ENCODE measurements at regions not wholly inside any gene's neighbourhood (a gene's known extent, or its start where the extent isn't known, plus 50 kb on each side); places are given as distances from the start of the nearest gene placed in this dataset.
"Not testable (repeated sequence)": the region's sequence is repeated elsewhere in the genome, so short reads cannot be mapped to it uniquely, and the experiment has no call there.

- no peak for FAIRE-seq
Measured at GRCh38 chr4:129708784-129709183, 612.8 kb downstream of the C4orf33 start.

GRCh38 chr4:129738175-129738574 is 642.2 kb downstream of the C4orf33 start:
- no peak for FAIRE-seq

DNA sequence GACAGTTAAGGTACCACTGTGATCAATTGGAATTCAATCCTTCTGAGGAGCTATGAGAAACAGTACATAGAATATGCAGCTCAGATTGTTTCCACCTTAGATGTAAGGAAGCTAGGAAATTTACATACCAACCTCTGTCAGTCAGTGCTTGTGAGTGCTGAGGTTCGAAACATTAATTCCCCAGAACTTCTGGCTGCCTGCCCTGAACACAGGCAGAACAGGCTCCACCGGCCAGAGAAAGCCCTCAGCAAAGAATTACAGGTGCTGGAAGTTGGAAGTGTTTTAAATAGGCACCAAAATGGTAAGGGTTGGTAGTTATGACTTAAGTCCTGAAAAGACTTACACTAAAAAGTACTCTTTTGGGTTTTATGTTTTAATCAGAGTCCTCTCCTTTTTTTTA is 651.8 kb downstream of the C4orf33 start:
- no peak for FAIRE-seq

DNA sequence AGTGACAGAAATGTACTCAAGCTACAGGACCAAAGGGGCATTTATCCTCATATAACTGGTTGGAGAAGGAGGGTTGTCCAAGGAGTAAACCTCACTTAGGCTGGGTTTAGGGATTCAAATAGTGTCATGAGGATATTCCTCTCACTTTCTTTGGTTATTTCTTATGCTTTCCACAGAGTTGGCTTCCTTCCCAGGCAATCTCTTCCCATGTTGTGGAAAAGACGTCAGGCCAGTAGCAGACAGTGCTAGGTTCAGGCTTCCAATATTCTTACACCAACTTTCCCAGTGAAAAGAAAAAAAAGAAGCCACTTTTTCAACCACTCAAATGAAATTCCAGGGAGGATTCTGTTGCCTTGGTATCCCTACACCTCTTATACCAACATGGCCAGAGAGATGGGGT is 653.0 kb downstream of the C4orf33 start:
- no peak for FAIRE-seq

GRCh38 chr4:129751646-129752045 is 655.7 kb downstream of the C4orf33 start:
- no peak for FAIRE-seq

- no peak for FAIRE-seq
Measured at GRCh38 chr4:129783596-129783995, 687.6 kb downstream of the C4orf33 start.

DNA sequence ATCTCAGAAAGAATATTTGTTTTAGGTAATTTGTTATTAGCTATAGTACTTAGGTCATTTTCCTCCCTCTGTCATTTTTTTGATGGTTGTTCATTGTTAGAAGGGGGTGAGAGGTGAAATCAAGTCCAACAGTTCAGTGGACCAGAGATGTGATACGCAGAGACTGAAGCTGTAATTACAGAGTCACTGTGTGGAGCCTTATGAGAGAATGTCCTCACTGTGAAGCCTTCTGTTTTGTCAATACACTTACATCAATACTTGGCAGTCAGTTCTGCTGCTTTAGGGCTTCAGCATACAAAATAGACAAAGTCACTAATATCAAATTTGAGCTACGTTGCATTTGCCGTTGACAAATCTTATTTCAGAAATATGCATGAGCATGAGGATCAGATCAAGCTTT is 692.5 kb downstream of the C4orf33 start:
- no peak for FAIRE-seq

DNA sequence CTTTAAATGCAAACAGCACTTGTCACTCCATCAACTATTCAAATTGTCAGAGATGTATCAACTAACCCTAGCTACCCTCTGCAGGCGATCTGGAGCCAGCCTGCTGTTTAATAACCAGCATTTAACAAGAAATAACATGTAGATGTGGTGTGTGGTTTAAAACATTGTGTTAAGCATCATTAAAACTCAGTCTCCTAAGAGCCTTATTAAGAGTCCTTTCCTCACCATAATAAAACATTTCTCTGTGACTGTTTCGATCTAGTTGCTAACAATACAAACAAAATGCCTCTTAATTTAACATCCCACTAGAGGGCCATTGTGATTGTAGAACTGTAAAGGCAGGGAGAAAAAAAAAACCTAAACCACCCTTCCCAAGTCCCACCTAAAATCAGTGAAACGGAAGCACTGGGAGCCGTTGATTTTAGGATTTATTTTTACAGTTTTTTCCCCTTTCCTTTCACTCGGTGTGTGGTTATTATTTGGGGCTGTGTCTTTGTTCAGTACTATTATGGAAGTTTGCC is 708.6 kb downstream of the C4orf33 start:
- no peak for FAIRE-seq

DNA sequence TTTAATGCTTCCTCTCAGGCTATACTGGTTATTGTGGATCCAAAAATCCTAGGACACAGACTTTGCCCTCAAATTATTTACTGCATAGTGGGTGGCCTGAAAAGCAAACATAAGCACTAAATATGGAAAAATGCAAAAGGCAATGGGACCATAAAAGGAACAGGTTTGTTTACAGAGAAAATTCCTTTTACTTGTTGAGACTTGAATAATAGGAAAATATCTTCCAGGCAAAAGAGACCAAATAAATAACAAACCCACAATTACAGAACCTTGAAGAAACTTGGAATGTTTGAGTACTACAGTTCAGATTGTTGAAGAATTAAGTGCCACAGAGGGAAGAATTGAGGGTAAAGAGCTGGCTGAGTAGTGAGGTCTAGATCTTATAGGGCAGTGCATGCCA is 711.0 kb downstream of the C4orf33 start:
- no peak for FAIRE-seq

GRCh38 chr4:129808242-129808641 is 712.3 kb downstream of the C4orf33 start:
- no peak for FAIRE-seq

GRCh38 chr4:129821073-129821472 is 725.1 kb downstream of the C4orf33 start:
- FAIRE-seq, result no peak

DNA sequence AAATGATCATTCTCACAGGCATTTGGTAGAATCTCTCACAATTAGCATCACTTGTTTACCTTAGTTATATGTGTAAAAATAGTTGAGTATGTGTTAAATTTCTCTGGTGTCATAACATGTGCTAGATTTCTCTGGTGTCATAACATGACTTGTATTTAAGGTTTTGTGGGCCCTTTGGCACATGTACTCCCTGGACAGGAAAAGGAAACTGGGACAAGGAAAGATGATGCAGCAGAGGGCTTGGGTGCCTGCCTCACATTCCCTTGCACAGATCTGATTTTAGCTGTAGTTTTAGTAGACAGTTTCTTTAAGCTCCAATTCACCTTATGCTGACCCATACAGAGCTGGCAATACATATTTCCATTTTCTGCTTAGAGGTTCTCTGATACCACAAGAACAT is 726.0 kb downstream of the C4orf33 start:
- FAIRE-seq, result no peak

DNA sequence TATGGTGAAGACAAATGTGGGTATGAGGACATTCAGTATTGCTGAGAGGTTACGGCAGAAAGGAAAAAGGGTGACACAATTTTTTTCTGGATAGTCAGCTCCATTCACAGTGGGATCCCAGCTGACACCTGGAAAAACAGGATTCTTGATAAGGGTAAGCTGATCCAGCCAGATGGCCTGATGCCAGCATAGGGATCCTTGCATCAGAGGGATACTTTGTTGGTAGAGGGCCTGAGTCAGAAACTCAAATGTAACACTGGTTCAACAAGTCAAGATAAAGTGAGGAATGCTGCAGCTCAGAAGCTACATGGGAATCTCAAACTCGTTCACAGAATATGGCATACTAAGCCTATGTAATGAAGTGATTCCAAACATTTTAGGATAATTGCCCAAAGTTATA is 726.7 kb downstream of the C4orf33 start:
- no peak for FAIRE-seq

GRCh38 chr4:129823105-129823504 is 727.2 kb downstream of the C4orf33 start:
- FAIRE-seq, result no peak

- FAIRE-seq, result no peak
Measured at GRCh38 chr4:129829373-129829772, 733.4 kb downstream of the C4orf33 start.

DNA sequence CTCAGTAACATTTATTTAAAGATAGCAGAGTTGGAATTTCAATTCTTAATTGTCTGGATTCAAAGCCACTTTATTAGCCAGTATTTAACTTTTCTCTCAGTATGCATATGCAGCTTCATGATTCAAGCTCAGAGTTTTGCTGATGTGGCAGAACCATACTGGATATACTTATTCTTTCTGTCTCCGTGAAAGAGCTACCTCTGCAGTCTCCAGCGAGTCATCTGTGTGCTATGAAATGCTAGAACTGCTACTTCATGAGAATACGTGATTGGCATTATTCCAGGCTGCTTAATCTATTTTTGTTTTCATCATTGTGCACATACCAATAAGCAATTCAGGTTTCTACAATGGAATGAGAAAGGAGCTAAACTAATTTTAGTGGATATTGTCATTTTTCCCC is 743.7 kb downstream of the C4orf33 start:
- FAIRE-seq, result no peak

DNA sequence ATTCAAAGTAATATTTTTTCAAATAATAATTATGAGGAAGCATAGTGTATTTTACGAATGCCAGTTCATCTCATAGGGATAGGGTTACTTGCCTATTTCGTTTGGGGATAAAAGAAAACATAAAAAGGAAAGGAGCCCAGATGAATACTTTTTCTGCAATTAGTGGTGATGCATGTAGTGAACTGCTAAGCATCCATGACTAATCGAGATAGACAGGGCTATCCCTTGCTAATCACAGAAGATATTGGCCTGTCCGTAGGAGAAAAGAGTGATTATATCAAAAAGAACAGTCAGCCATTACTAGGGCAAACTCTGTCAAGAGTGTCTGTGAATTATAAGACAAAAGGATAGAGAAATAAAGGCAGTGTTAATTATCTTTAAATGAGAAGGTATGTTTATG is 746.1 kb downstream of the C4orf33 start:
- FAIRE-seq, result no peak

DNA sequence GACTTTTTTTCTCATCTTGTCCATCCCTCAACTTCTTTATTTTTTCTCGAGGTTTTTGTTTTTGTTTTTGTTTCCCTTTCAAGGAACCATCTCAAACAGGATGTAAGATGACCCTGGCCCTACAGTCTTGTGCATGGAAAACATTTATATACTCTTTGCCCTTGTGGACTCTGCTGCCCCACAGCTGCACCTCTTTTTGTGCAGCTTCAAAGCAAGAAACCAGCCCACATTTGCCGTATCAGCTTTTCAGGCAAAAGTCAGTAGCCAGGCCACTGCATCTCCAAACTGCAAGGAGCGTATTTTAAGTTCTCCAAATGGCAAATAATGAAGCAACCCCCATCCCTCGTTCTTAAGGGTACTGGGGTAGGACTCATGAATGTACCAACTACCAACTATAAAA is 756.5 kb downstream of the C4orf33 start:
- no peak for FAIRE-seq

- FAIRE-seq, result not testable (repeated sequence)
Measured at GRCh38 chr4:129853685-129854467, 757.9 kb downstream of the C4orf33 start.

DNA sequence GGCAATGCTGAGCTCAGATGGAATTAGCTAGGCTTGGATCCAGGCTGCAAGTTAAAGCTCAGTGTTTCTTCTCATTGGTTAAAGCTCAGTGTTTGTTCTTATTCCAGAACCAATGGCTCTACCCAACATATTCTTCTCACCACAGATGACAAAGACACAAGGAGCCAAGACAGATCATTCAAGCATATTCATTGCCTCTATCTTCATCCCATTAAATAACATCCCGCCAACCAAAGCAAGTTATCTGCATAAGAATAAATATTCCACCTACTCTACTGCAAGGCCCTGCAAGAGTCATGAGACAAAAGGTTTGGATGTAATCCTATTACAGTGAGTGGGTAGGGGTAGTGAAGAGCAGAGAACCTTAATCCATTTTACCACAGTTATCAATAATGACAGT is 766.5 kb downstream of the C4orf33 start:
- no peak for FAIRE-seq

GRCh38 chr4:129863206-129863605 is 767.3 kb downstream of the C4orf33 start:
- no peak for FAIRE-seq

DNA sequence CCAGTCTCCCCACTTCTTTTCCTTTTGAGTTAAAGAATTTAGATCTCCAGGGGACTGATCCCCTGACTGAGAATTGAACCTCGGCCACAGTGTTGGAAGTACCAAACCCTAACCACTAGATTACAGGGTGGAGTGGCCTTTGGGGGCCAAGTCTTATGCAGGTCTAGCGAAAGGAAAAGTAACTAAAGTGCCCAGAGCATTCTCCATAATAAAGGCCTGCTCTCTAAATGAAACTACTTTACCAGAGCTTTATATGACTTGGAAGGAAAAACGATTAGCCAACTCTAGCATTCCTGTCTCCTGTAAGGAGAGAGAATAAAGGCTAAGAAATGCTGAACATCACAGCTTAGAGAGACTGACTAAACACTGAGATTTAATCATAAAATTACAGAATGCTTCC is 788.0 kb downstream of the C4orf33 start:
- FAIRE-seq, result no peak

DNA sequence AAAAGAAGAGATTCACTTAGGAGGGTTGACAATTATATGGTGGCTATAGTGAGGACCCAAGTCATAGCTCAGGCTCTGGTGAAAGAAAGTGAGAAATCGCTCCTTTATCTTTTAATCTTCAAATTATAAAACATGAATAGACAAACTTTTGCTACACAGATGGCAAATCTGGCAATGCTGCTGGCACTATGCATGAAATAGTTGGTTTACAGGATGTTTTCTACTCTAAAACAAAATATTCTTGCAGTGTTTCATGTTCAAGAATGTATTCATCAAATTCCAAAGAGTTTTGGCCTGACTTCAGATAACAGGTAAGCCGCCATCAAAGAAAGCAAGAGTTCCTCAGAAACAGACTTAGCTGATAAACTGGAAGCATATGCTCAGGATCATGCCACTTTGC is 801.2 kb downstream of the C4orf33 start:
- FAIRE-seq, result no peak

- no peak for FAIRE-seq
Measured at GRCh38 chr4:129899849-129900248, 803.9 kb downstream of the C4orf33 start.

DNA sequence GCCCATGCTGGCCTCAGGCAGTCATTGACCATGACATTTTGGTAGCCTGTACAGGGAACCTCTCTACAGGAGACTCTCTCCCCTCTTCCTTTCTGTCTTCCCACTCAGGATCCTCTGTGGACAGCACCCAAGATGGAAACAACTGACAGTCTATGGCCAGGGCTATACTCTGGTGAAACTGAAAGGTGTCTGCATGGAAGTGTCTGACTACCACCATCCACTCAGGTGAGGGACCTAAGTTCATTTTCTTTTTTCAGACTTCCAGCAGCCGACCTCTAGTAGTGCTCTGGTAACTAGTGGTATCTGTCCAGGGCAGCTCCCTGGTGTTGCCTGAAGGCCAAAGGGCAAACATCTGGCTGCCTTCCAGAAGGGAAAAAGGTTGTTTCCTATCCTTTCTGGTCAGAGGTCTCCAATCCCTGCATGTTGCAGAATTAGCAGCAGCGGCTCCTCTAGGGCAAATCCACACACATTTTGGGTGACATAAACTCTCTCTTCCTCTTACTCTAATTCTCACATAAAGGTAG is 804.5 kb downstream of the C4orf33 start:
- no peak for FAIRE-seq
